GM18519 (cell line): ENCODE measurements at regions not wholly inside any gene's neighbourhood (a gene's known extent, or its start where the extent isn't known, plus 50 kb on each side); places are given as distances from the start of the nearest gene placed in this dataset.

Experiments
- ATAC-seq: cut with Tn5 transposase; IDR thresholded peaks from one replicate; pipeline ENCODE4 v1.9.1; 2021; ENCODE audit warnings: mild to moderate bottlenecking, moderate library complexity; ENCODE audit not compliant: unreplicated experiment, low FRiP score

DNA sequence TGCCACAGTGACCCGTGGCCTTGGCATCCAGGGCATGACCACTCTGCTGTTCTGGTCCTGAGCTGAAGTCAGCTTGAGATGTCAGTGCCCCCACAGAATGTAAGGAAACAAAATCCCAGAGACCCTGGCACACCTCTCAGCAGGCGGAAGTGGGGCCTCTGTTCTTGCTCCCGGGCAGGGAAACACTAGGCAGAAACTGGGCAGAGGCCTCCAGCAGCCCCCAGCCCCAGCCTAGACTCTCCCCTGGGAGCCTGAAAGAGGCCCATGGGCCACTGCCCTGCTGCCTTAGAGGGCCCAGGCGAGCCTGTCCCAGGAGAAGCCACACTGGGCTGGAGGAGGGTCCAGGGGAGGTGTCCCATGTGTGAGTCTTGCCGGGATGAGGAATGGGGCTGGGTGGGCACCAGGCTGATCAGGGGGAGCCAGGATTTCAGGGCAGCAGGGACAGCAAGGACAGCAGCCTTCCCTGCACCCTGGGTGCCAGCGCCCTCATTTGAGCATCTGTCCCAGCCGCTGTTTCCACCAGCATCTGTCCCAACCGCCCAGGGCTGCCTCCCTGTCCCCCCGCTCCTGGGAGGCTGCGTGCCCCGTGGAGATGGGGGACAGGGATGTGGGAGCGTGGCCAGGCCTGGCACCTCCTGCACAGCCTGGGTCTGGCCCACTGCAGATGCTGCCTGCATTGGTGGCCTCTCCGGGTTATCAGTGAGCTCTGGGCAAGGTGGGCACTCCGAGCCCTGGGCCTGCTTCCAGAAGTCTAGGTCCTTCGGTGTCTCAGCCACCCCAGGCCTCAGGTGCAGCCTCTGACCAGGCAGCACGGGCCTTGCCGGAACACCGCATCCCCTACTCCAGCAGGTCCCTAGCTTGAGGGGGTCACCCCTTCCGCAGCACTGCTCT lies 1072.4 kb downstream of the BRD1 start:
- no peak for ATAC-seq

DNA sequence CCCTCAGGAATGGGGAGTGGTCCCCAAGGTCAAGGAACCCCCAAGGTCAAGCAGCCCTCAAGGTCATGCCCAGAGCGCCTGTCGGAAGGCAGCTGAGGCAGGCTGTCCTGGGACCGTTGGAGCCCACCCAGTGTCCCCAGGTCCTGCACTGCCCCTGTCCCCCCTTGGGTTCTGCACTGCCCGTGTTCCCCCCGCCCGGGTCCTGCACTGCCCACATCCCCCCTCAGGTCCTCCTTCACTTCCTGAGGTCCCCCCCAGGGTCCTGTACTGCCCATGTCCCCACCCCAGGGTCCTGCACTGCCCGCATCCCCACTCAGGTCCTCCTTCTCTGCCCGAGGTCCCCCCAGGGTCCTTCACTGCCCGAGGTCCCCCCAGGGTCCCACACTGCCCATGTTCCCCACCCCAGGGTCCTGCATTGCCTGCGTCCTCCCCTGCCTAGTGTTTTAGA lies 1073.0 kb downstream of the BRD1 start:
- ATAC-seq: no peak

DNA sequence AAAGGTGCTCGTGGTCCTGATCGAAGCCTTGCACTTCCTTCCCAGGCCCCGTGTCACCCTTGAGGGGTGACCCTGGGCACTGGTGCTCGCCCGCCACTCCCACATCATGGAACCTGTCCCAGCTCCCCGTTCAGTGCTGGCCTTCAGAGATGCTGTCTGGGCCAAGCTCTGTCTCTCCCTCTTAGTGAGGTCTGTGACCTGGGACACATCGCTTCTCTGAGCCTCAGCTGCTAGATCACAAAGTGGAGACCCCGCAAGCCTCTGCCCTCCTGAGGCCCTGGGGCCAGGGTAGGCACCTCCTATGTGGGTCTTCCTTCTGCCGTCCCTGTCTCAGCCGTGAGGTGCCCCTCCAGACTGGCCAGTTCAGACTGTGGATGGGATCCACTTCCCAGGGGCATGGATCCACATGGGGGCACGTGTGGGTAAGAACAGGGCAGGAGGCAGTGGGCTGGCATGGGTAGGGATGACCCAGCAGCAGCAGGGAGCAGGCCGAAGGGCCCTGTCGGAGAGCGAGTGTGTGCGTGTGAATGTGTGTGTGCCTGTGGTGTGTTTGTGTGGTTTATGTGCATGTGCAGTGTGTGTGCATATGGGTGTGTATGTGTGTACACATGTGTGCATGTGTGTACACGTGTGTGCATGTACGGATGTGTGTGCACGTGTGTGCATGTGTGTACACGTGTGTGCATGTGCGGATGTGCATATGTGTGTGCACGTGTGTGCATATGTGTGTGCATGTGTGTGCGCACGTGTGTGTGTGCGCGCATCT lies 1073.7 kb downstream of the BRD1 start:
- ATAC-seq: no peak

DNA sequence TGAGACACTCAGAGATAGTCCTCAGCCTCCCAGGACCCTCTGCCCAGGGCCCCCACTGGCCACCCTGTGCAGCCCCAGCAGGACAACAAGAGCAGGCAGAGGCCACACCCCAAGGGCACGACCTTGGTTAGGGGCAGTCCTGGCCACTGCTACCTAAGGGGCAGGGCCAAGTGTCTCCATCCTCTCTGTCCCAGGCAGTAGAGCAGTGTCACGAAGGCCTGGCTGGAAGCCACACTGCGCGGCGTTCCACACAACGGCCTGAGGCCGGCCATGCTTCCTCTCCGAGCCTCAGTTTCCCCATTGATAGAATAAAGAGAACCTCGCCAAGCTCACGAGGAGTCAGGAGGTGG lies 1074.3 kb downstream of the BRD1 start:
- no peak for ATAC-seq

DNA sequence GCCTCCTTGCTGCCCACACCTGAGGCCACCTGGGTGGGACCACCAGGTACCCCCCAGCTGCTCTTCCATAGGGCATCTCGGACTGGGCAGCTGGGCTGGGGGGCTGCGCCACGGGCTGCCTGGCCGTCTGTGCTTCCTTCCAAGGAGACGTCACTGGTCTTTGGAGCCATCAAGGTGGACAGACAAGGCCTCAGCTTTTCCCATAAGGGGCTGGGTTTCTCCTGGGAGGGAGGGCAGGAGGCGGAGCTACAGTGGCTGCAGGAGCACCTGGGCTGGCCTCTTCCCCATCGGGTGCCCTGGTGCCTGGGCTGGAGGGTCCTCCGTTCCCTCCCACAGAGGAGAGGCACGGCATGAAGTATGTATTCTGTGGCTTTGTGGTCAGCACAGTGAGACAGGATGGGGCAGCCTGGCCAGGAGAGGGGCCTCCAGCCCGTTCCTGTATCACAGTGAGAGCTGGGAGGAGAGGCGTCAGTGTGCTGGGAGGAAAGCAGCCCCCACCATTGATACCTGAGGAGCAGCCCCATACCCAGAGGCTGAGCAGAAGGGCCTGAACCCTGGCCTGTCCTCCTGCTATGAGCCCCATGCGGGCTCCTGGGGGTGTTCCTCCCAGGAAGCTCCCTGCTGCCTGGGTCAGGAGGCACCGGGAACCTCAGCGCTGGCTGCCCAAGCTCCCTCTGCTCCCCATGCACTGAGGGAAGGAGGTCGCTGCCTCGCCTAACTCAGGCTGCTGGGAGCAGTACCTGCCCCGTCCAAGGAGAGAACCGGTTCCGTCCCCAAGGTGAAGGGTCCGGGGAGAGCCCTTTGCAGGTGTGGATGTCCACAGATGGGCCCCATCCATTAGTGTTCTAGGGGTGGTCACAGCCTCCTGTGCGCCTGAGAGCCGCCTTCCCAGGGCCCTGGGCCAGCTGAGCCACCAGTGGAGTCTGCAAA lies 1075.0 kb downstream of the BRD1 start:
- ATAC-seq: no peak

DNA sequence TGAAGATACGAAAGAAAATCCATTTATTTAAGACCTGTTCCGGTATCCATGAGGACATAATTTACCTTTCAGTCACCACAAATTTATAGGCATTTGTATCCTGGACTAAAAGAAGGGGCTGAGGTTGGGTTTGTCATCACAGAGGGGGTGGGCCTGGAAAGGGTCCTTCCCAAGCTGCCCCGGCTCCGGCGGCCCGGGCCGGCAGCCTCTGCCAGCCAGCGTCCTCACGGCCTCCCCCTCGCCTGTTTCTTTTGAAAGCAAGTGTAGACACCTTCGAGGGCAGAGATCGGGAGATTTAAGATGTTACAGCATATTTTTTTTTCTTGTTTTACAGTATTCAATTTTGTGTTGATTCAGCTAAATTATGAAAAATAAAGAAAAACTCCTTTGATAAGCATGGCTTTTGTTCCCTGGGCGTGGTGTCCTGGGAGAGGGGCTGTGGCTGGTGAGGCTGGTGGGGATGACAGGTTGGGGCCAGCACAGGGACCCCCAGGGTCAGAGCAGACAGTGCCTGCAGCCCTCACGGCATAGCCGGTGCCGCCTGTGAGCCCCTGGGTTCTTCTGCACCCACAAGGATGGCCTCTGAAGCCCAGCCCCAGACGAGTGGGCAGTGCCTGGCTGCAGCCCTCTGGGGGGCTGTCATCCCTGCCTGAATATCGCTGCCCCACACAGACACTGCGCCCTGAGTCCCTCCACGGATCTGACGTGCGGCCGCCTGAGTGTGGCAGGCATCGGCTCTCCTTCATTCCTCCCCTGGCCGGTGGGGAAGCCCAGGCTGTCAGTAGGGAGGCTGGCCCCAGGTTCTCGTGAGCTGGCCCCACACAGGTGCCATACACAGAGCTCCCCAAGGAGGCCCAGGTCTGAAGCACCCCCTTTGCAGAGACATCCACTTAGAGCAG lies 1075.9 kb downstream of the BRD1 start:
- ATAC-seq: no peak

DNA sequence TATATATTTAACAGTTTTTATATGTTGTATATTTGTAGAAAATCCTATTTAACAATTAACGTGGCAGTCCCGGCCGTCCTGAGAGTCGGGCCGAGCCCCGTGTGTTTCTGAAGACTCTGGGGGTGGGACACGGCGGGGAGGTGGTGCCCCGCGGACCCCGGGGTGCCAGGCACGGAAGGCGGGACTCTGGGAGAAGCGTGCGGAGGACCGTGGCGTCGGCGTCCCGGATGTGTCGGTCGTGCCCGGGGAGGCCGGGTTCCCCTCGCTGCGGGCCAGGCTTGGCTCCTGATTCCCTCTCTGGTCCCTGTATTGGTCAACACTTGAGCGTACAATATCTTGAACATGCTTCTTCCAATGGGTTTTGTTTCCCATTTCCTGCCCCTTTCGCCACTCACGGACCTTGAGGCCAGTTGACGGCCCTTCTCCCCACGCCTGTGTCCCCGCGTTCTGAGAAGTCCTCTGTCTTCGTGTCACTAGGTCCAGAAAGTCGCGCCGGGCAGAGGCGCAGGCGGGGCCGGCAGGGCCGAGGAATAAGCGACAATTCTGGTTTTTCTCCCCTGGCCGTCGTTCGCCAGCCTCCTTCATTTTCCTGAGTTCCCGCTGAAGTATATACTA lies 1076.7 kb downstream of the BRD1 start:
- no peak for ATAC-seq

DNA sequence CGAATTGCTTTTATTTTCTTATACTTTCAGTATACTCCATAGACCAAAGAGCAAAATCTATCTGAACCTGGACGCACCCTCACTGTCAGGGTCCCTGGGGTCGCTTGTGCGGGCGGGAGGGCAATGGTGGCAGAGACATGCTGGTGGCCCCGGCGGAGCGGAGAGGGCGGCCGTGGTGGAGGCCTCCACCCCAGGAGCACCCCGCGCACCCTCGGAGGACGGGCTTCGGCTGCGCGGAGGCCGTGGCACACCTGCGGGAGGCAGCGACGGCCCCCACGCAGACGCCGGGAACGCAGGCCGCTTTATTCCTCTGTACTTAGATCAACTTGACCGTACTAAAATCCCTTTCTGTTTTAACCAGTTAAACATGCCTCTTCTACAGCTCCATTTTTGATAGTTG lies 1077.4 kb downstream of the BRD1 start:
- ATAC-seq: no peak

DNA sequence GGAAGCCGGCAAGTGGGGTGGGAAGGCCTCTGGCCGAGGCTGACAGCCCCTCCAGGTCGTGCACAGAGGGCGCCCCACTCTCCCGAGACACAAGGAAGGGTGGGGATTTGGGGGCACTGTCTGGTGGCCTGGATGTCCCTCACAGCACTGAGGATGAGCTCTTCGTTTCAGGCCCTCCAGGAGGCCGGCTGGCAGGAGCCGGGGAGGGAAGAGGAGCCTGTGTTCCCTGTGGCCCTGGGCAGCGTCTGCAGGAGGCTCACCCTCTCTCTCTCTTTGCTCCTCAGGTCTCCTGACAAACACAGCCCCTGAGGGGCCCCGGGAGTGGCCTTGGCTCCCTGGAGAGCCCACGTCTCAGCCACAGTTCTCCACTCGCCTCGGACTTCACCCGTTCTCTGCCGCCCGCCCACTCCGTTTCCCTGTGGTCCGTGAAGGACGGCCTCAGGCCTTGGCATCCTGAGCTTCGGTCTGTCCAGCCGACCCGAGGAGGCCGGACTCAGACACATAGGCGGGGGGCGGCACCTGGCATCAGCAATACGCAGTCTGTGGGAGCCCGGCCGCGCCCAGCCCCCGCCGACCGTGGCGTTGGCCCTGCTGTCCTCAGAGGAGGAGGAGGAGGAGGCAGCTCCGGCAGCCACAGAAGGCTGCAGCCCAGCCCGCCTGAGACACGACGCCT lies 1078.0 kb downstream of the BRD1 start:
- no peak for ATAC-seq

DNA sequence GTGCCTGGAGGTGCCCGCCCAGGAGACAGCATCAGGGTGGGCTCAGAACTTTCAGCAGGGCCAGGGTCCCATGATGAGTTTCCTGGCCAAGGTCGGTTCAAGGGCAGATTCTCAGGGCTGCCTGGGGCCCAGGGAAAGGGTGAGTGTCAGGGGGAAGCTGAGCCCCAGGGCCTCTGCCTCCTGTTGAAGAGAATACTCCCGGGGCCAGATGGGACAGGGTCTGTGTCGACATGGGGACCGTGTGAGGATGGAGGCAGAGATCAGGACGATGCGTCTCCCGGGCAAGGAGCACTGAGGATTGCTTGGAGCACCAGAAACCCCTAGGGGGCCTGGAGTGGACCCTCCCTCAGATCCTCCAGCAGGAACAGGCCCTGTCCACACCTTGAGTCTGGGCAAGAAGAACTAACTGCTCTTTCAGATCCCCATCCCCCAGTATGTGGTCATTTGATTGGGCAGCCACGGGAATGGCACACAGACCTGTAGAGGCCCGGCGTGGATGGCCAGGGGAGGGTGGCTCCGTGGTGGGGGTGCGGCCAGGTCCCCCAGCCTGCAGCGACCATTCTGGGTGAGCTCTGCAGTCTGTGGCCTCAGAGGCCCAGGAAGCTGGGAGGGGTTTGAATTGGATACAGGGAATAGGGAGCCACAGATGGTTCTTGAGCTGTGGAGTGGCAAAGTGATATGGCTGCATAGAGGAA lies 1078.7 kb downstream of the BRD1 start:
- ATAC-seq: no peak

DNA sequence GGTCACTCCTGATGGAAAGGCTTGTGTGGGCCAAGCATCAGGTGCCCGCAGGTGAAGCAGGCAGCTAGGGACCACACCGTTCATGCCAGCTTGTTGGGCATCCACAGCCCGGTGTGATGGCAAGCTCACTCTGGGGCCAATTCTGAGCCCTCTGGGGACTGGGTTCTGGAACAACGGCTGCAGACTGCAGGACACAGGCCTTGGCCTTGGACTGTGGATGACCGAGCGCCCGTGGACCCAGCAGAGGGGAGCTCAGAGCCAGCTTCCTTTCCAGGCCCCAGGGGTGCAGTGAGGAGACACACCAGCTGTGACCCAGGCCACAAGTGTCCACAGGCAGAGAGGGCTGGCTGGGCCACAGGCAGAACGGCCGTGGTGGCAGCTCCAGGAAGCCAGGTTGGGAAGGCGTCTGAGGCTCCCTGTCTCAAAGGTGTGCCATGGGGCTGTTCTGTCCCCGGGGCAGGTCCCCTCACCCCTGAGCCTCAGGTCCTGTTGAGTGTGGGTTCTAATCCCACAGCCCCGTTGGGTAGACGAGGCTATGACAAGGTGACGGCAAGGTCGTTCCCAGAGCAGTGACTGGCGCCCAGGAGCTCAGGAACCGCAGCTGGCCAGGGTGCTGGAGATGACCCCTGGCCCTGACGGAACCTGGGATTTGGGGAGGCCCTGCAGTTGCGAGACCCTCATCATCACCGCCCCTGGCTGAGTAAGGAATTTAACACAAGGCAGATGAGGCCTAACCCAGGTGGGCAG lies 1079.4 kb downstream of the BRD1 start:
- ATAC-seq: no peak

DNA sequence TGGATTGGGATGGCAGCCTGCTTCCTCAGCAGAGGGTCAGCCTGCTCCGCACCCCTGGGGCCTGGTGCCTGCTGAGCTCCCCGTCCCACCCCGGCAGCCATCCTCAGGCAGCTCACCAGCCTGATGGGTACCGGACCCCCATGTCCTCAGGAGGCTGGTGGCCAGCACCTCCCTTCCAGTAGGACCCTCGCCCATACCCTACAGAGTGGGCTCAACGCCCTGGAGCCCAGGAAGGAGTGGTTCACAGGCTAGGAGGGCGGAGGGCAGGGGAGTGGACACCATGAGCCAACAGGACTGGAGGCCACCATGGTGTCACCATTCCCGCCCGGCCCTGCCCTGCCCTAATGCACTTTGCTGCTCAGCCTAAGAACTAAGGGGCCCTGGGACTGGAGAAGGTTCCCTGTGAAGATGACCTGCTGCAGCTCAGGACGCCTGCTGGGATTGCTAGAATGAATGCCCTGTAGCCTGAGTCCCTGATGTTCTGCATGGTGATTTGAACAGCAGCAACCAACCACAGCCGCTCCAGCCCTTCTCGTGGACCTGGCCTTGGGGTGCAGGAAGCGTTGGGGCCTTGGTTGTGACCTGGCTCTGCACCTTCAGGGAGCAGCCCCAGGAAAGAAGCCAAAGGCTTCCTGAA lies 1080.8 kb downstream of the BRD1 start:
- no peak for ATAC-seq

DNA sequence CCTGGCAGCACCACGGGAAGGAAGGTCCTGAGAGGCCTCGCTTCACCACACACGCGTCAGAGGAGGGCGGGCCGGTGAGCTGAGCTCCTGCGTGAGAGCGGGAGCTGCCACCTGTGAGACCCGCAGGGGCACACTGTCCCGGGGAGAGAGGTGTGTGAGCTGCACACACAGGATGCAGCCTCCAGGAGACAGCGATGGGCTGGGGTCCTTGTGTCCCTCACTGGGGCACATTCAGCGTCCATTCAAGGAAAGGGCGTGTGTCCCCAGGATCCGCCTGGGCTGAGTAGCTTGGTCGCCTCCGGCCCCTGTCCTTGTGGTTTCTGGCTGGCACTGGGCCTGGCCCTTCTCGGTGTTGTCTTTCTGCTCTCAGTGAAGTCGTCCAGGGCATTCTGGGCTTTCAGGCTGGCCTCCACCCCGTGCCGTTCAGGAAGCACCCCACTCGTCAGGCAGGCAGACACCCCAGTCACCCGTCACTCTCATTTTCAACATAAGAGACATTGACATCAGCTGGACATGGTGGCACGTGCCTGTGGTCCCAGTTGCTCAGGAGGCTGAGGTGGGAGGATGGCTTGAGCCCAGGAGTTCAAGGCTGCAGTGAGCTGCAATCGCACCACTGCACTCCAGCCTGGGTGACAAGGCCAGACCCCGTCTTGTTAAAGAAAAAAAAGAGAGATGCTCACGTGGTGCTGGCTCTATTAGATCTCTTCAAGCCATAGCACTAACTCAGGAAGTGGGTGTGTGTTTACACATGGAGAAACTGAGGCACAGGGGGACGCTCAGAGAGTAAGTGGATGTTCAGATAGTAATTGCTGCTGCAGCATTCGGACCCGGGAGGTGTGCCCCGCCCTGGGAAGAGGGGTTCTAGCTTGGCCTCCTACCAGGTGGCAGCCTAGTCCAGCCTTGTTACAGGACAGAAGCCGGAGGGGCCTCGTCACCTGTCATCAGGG lies 1081.6 kb downstream of the BRD1 start:
- ATAC-seq: no peak

DNA sequence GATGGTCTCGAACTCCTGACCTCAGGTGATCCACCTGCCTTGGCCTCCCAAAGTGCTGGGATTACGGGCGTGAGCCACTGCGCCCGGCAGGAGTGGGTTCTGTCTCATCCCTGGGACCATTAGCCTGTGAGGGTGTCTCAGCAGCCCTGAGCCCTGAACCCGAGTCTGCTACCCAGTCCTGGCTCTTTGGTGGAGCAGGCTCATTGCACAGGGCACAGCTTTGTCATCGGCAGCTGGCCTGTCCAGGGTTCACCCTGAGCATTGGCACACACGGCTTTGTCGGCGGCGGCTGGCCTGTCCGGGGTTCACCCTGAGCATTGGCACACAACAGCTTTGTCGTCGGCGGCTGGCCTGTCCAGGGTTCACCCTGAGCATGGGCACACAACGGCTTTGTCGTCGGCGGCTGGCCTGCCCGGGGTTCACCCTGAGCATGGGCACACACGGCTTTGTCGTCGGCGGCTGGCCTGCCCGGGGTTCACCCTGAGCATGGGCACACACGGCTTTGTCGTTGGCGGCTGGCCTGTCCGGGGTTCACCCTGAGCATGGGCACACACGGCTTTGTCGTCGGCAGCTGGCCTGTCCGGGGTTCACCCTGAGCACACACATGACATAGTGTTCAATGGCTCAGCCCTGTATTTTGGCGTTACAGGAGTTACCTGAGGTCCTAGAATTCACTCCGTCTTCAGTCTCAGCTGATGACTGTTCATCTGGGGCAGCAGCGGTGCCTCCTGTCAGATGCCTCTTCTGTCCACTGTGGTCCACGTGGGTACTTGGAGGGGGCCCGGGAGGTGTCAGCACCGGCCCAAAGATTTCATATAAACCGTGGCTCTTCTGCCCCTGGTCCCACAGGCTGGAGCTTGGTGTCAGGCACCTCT lies 1082.5 kb downstream of the BRD1 start:
- ATAC-seq: no peak

DNA sequence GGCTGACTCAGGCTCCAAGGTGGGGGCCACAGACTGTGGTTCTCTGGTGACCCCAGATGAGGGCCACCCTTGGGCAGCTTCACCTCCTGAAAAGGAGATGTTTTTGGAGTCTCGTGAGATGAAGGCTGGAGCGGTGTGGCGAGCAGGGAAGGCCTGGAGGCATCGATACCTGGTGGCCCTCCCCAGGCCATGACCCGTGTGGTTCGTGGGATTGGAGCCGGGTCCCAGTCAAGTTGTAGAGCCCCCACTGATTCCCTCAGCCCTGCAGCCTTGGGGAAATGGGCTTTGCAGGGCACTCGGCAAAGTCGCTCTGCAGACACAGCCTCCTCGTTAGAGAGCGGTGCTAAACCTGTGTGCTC lies 1083.4 kb downstream of the BRD1 start:
- ATAC-seq: no peak
